Kidney epithelial cell (primary cell): ENCODE measurements at regions not wholly inside any gene's neighbourhood (a gene's known extent, or its start where the extent isn't known, plus 50 kb on each side); places are given as distances from the start of the nearest gene placed in this dataset.

Source experiments
- DNase-seq: peaks from one replicate; pipeline ENCODE4 v3.0.0-alpha.2; 2010; ENCODE audit warnings: low read depth
- H3K27me3 ChIP-seq: 2 replicates; pipeline ENCODE4 v1.6.0; 2011; ENCODE audit warnings: low read length; ENCODE audit not compliant: control insufficient read depth, insufficient read depth
- H3K36me3 ChIP-seq: 2 replicates; pipeline ENCODE4 v1.5.1; 2011; ENCODE audit warnings: low read length; ENCODE audit not compliant: control insufficient read depth, insufficient read depth
- H3K4me3 ChIP-seq: 2 replicates; pipeline ENCODE4 v1.5.1; 2011; ENCODE audit warnings: low read depth, mild to moderate bottlenecking, control low read depth, low read length
- TF ChIP-seq, protein P1 (sequence below): IDR thresholded peaks from 2 replicates; pipeline ENCODE4 v1.5.1; 2011; ENCODE audit warnings: mild to moderate bottlenecking, moderate library complexity, low read length, control low read depth, inconsistent platforms; ENCODE audit not compliant: insufficient read depth, poor library complexity, severe bottlenecking

DNA sequence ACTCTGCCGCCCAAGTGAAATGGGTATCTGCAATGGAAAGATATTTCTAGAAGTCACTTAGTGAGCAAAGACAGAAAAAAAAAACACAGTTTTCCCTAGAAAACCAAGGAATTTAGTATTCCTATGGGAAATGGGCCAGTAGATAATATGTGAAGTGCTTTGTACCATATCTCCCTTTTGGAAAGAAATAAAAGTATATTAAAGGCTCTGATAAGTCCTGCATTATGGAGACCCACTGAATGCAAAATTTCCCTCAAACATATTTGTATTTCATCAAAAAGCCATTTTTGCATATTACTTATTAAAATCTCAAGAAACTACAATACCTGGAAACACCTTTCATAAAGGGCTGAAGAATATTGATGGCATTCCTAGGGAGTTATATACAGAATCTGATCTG is 51.6 kb upstream of the DYNLRB2 start:
- DNase-seq: no peak
- Histone ChIP-seq H3K4me3 (no peak overlapping the region), H3K36me3 (no peaks in the 10 kb centered on the region), H3K27me3 (peaks cover 2% of the 10 kb centered on the region)
- TF ChIP-seq, protein P1, sequence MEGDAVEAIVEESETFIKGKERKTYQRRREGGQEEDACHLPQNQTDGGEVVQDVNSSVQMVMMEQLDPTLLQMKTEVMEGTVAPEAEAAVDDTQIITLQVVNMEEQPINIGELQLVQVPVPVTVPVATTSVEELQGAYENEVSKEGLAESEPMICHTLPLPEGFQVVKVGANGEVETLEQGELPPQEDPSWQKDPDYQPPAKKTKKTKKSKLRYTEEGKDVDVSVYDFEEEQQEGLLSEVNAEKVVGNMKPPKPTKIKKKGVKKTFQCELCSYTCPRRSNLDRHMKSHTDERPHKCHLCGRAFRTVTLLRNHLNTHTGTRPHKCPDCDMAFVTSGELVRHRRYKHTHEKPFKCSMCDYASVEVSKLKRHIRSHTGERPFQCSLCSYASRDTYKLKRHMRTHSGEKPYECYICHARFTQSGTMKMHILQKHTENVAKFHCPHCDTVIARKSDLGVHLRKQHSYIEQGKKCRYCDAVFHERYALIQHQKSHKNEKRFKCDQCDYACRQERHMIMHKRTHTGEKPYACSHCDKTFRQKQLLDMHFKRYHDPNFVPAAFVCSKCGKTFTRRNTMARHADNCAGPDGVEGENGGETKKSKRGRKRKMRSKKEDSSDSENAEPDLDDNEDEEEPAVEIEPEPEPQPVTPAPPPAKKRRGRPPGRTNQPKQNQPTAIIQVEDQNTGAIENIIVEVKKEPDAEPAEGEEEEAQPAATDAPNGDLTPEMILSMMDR: no peak

GRCh38 chr16:80488167-80488566 is 52.6 kb upstream of the DYNLRB2 start:
- TF ChIP-seq, protein P1: no peak
- Histone ChIP-seq H3K27me3 (peaks cover 2% of the 10 kb centered on the region), H3K36me3 (no peaks in the 10 kb centered on the region), H3K4me3 (no peak overlapping the region)
- DNase-seq: no peak

DNA sequence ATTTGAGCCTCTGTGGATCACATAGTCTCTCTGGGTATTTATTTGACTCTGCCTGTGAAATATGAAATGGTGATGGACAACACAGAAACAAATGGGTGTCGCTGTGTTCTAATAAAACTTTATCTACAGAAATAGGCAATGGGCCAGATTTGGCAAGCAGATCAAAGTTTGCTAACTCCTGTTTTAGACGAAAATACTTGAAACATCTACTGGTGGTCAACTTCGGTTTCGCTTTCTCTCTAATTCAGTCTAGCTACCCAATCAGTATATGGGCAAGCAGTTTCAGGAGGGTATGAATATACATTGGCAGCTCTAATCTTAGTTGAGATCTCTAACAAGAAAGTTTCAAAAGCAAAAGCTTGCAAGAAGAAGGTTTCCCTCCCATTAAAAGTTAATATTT is 60.1 kb upstream of the DYNLRB2 start:
- Histone ChIP-seq H3K4me3 (no peak overlapping the region), H3K27me3 (peaks cover 2% of the 10 kb centered on the region), H3K36me3 (no peaks in the 10 kb centered on the region)
- no peak for DNase-seq
- TF ChIP-seq, protein P1: no peak

- H3K36me3 ChIP-seq: no peaks in the 10 kb centered on the region
- H3K27me3 ChIP-seq: no peaks in the 10 kb centered on the region
- no peak overlapping the region for H3K4me3 ChIP-seq
- TF ChIP-seq, protein P1: no peak
- no peak for DNase-seq
Observed at GRCh38 chr16:80477838-80478237, 63.0 kb upstream of the DYNLRB2 start.

- no peak overlapping the region for H3K4me3 ChIP-seq
- no peaks in the 10 kb centered on the region for H3K27me3 ChIP-seq
- H3K36me3 ChIP-seq: no peaks in the 10 kb centered on the region
- TF ChIP-seq, protein P1: no peak
- DNase-seq: no peak
Observed at GRCh38 chr16:80468029-80468428, 72.8 kb upstream of the DYNLRB2 start.
